ENCODE measurements at regions not wholly inside any gene's neighbourhood (a gene's known extent, or its start where the extent isn't known, plus 50 kb on each side); places are given as distances from the start of the nearest gene placed in this dataset.
"Not testable (repeated sequence)": the region's sequence is repeated elsewhere in the genome, so short reads cannot be mapped to it uniquely, and the experiment has no call there.

- no peak for TF ChIP-seq CTCF (IDR thresholded peaks at IDR 0.05)
- DNase-seq (ENCODE audit: extremely low spot score, unreplicated experiment): no peak
- peaks cover 38% of the 10 kb centered on the region for H3K27me3 Mint-ChIP-seq (ENCODE audit: unreplicated experiment)
- H3K27ac Mint-ChIP-seq (ENCODE audit: unreplicated experiment): no peak overlapping the region
- H3K4me3 Mint-ChIP-seq (ENCODE audit: unreplicated experiment): no peak overlapping the region
- no peaks in the 10 kb centered on the region for H3K4me1 Mint-ChIP-seq (ENCODE audit: unreplicated experiment)
- H3K9me3 Mint-ChIP-seq (ENCODE audit: unreplicated experiment): no peaks in the 10 kb centered on the region
- no peaks in the 10 kb centered on the region for H3K36me3 Mint-ChIP-seq (ENCODE audit: unreplicated experiment)
These were observed 120.6 kb downstream of the DIRAS2 start for GRCh38 chr9:90521811-90522570.

- peaks cover 48% of the 10 kb centered on the region for H3K27me3 Mint-ChIP-seq (ENCODE audit: unreplicated experiment)
- no peaks in the 10 kb centered on the region for H3K36me3 Mint-ChIP-seq (ENCODE audit: unreplicated experiment)
- no peak overlapping the region for H3K27ac Mint-ChIP-seq (ENCODE audit: unreplicated experiment)
- H3K9me3 Mint-ChIP-seq (ENCODE audit: unreplicated experiment): no peaks in the 10 kb centered on the region
- no peaks in the 10 kb centered on the region for H3K4me1 Mint-ChIP-seq (ENCODE audit: unreplicated experiment)
- H3K4me3 Mint-ChIP-seq (ENCODE audit: unreplicated experiment): no peak overlapping the region
- no peak for TF ChIP-seq CTCF (IDR thresholded peaks at IDR 0.05)
- no peak for DNase-seq (ENCODE audit: extremely low spot score, unreplicated experiment)
These were observed 118.7 kb downstream of the DIRAS2 start for GRCh38 chr9:90523958-90524357.

- Mint-ChIP-seq H3K27ac (ENCODE audit: unreplicated experiment) (no peak overlapping the region), H3K4me3 (ENCODE audit: unreplicated experiment) (no peak overlapping the region), H3K36me3 (ENCODE audit: unreplicated experiment) (no peaks in the 10 kb centered on the region), H3K27me3 (ENCODE audit: unreplicated experiment) (peaks cover 46% of the 10 kb centered on the region), H3K9me3 (ENCODE audit: unreplicated experiment) (no peaks in the 10 kb centered on the region), H3K4me1 (ENCODE audit: unreplicated experiment) (no peaks in the 10 kb centered on the region)
- TF ChIP-seq CTCF (IDR thresholded peaks at IDR 0.05): no peak
- no peak for DNase-seq (ENCODE audit: extremely low spot score, unreplicated experiment)
These were observed 116.2 kb downstream of the DIRAS2 start for GRCh38 chr9:90526386-90526785.

GRCh38 chr9:90536094-90536493 is 106.5 kb downstream of the DIRAS2 start:
- peaks cover 31% of the 10 kb centered on the region for H3K27me3 Mint-ChIP-seq (ENCODE audit: unreplicated experiment)
- H3K9me3 Mint-ChIP-seq (ENCODE audit: unreplicated experiment); H3K4me1 Mint-ChIP-seq (ENCODE audit: unreplicated experiment); H3K27ac Mint-ChIP-seq (ENCODE audit: unreplicated experiment); H3K36me3 Mint-ChIP-seq (ENCODE audit: unreplicated experiment); H3K4me3 Mint-ChIP-seq (ENCODE audit: unreplicated experiment); DNase-seq (ENCODE audit: extremely low spot score, unreplicated experiment): not testable (repeated sequence)

GRCh38 chr9:90538566-90538965 is 104.1 kb downstream of the DIRAS2 start:
- no peak for TF ChIP-seq CTCF (IDR thresholded peaks at IDR 0.05)
- Mint-ChIP-seq H3K4me1 (ENCODE audit: unreplicated experiment) (no peaks in the 10 kb centered on the region), H3K27ac (ENCODE audit: unreplicated experiment) (no peak overlapping the region), H3K27me3 (ENCODE audit: unreplicated experiment) (peaks cover 24% of the 10 kb centered on the region), H3K9me3 (ENCODE audit: unreplicated experiment) (no peaks in the 10 kb centered on the region), H3K4me3 (ENCODE audit: unreplicated experiment) (no peak overlapping the region), H3K36me3 (ENCODE audit: unreplicated experiment) (no peaks in the 10 kb centered on the region)
- DNase-seq (ENCODE audit: extremely low spot score, unreplicated experiment): no peak
